ENCODE measurements at regions not wholly inside any gene's neighbourhood (a gene's known extent, or its start where the extent isn't known, plus 50 kb on each side); places are given as distances from the start of the nearest gene placed in this dataset.

- Histone ChIP-seq H3K4me3 (ENCODE audit: low read length in 2 of 2) (no peak overlapping the region), H3K4me1 (ENCODE audit: control insufficient read depth in 2 of 2, insufficient read depth in 2 of 2, low read length in 2 of 2) (peaks cover 0 to 10% of the 10 kb centered on the region in 2 donors), H3K9me3 (ENCODE audit: control insufficient read depth in 2 of 2, insufficient read depth in 1 of 2, low read length in 1 of 2) (no peaks in the 10 kb centered on the region), H3K36me3 (ENCODE audit: control insufficient read depth in 2 of 2, insufficient read depth in 2 of 2, low read length in 1 of 2) (no peaks in the 10 kb centered on the region), H3K27me3 (ENCODE audit: control insufficient read depth in 2 of 2, insufficient read depth in 1 of 2, low read length in 1 of 2) (no peaks in the 10 kb centered on the region), H3K27ac (ENCODE audit: low read depth in 1 of 2, low read length in 1 of 2) (no peak overlapping the region)
- WGBS, result 86% methylated on average over 3 of the region's 3 CpGs
- no peak for DNase-seq (ENCODE audit: low read depth in 6 of 9, low spot score in 9 of 9)
These were observed 54.2 kb upstream of the MGST2 start for GRCh38 chr4:139611391-139611790.

- Histone ChIP-seq H3K4me3 (ENCODE audit: low read length in 2 of 2) (no peak overlapping the region), H3K9me3 (ENCODE audit: control insufficient read depth in 2 of 2, insufficient read depth in 1 of 2, low read length in 1 of 2) (no peaks in the 10 kb centered on the region), H3K4me1 (ENCODE audit: control insufficient read depth in 2 of 2, insufficient read depth in 2 of 2, low read length in 2 of 2) (peaks cover 0 to 14% of the 10 kb centered on the region in 2 donors), H3K36me3 (ENCODE audit: control insufficient read depth in 2 of 2, insufficient read depth in 2 of 2, low read length in 1 of 2) (no peaks in the 10 kb centered on the region), H3K27ac (ENCODE audit: low read depth in 1 of 2, low read length in 1 of 2) (no peak overlapping the region), H3K27me3 (ENCODE audit: control insufficient read depth in 2 of 2, insufficient read depth in 1 of 2, low read length in 1 of 2) (no peaks in the 10 kb centered on the region)
- no peak for DNase-seq (ENCODE audit: low read depth in 6 of 9, low spot score in 9 of 9)
These were observed 53.6 kb upstream of the SETD7 start for GRCh38 chr4:139609647-139610046.

GRCh38 chr4:139607502-139608060 lies 51.6 kb upstream of the SETD7 start:
- H3K27me3 ChIP-seq (ENCODE audit: control insufficient read depth in 2 of 2, insufficient read depth in 1 of 2, low read length in 1 of 2), result no peaks in the 10 kb centered on the region
- H3K4me3 ChIP-seq (ENCODE audit: low read length in 2 of 2), result no peak overlapping the region
- no peaks in the 10 kb centered on the region for H3K9me3 ChIP-seq (ENCODE audit: control insufficient read depth in 2 of 2, insufficient read depth in 1 of 2, low read length in 1 of 2)
- WGBS, result 96% methylated on average over 3 of the region's 3 CpGs
- peaks cover 0 to 14% of the 10 kb centered on the region in 2 donors for H3K4me1 ChIP-seq (ENCODE audit: control insufficient read depth in 2 of 2, insufficient read depth in 2 of 2, low read length in 2 of 2)
- H3K27ac ChIP-seq (ENCODE audit: low read depth in 1 of 2, low read length in 1 of 2), result no peak overlapping the region
- no peak for DNase-seq (ENCODE audit: low read depth in 6 of 9, low spot score in 9 of 9)
- H3K36me3 ChIP-seq (ENCODE audit: control insufficient read depth in 2 of 2, insufficient read depth in 2 of 2, low read length in 1 of 2), result no peaks in the 10 kb centered on the region

GRCh38 chr4:139606579-139607501 lies 50.8 kb upstream of the SETD7 start:
- WGBS, result 37% methylated on average over 18 of the region's 18 CpGs
- Histone ChIP-seq H3K27me3 (ENCODE audit: control insufficient read depth in 2 of 2, insufficient read depth in 1 of 2, low read length in 1 of 2) (no peaks in the 10 kb centered on the region), H3K4me3 (ENCODE audit: low read length in 2 of 2) (peak overlapping the region in 1 of 2 donors; percentile 14), H3K27ac (ENCODE audit: low read depth in 1 of 2, low read length in 1 of 2) (no peak overlapping the region), H3K9me3 (ENCODE audit: control insufficient read depth in 2 of 2, insufficient read depth in 1 of 2, low read length in 1 of 2) (no peaks in the 10 kb centered on the region), H3K36me3 (ENCODE audit: control insufficient read depth in 2 of 2, insufficient read depth in 2 of 2, low read length in 1 of 2) (no peaks in the 10 kb centered on the region), H3K4me1 (ENCODE audit: control insufficient read depth in 2 of 2, insufficient read depth in 2 of 2, low read length in 2 of 2) (peaks cover 0 to 14% of the 10 kb centered on the region in 2 donors)
- DNase-seq (ENCODE audit: low read depth in 6 of 9, low spot score in 9 of 9), result peak in 3 of 9 donors; percentile 5 to 32 (median 13)

- Histone ChIP-seq H3K4me3 (ENCODE audit: low read length in 2 of 2) (no peak overlapping the region), H3K27me3 (ENCODE audit: control insufficient read depth in 2 of 2, insufficient read depth in 1 of 2, low read length in 1 of 2) (no peaks in the 10 kb centered on the region), H3K9me3 (ENCODE audit: control insufficient read depth in 2 of 2, insufficient read depth in 1 of 2, low read length in 1 of 2) (no peaks in the 10 kb centered on the region), H3K4me1 (ENCODE audit: control insufficient read depth in 2 of 2, insufficient read depth in 2 of 2, low read length in 2 of 2) (peaks cover 0 to 14% of the 10 kb centered on the region in 2 donors), H3K27ac (ENCODE audit: low read depth in 1 of 2, low read length in 1 of 2) (no peak overlapping the region), H3K36me3 (ENCODE audit: control insufficient read depth in 2 of 2, insufficient read depth in 2 of 2, low read length in 1 of 2) (no peaks in the 10 kb centered on the region)
- 91% methylated on average over 8 of the region's 8 CpGs for WGBS
- DNase-seq (ENCODE audit: low read depth in 6 of 9, low spot score in 9 of 9), result no peak
These were observed 50.1 kb upstream of the SETD7 start for GRCh38 chr4:139606103-139606502.
